Upper lobe of left lung (tissue), 6 donors: ENCODE measurements at regions not wholly inside any gene's neighbourhood (a gene's known extent, or its start where the extent isn't known, plus 50 kb on each side); places are given as distances from the start of the nearest gene placed in this dataset.

Source experiments
- ATAC-seq, 2 donors: fragments of 200-7000 bp; cut with Tn5 transposase; one replicate each; pipeline ENCODE4 v1.9.1; 2022; ENCODE audit warnings: mild to moderate bottlenecking in 2 of 2, moderate library complexity in 2 of 2; ENCODE audit not compliant: low FRiP score in 2 of 2
- DNase-seq, 2 donors: peaks; one replicate each; pipeline ENCODE4 v3.0.0-alpha.2; 2019 to 2020
- H3K27ac ChIP-seq, 4 donors: fragments of 200-600 bp; sonication (generic); one replicate each; pipeline ENCODE4 v1.5.1; 2016 to 2019
- H3K27me3 ChIP-seq, 4 donors: fragments of 200-600 bp; sonication (generic); one replicate each; pipeline ENCODE4 v1.5.1; 2017 to 2019
- H3K36me3 ChIP-seq, 4 donors: fragments of 200-600 bp; sonication (generic); one replicate each; pipeline ENCODE4 v1.5.1; 2016 to 2019
- H3K4me1 ChIP-seq, 4 donors: fragments of 200-600 bp; sonication (generic); one replicate each; pipeline ENCODE4 v1.5.1; 2018 to 2019
- H3K4me3 ChIP-seq, 4 donors: fragments of 200-600 bp; sonication (generic); one replicate each; pipeline ENCODE4 v1.5.1; 2017 to 2019; ENCODE audit warnings: mild to moderate bottlenecking in 2 of 4, moderate library complexity in 1 of 4
- H3K9me3 ChIP-seq, 4 donors: fragments of 200-600 bp; sonication (generic); one replicate each; pipeline ENCODE4 v1.5.1; 2018 to 2019
- EP300 ChIP-seq, 4 donors: sonication (generic); formaldehyde crosslinking; IDR thresholded peaks; one replicate each; pipeline ENCODE4 v1.5.1; 2017; ENCODE audit warnings: antibody characterized with exemption in 4 of 4, control low read depth in 2 of 4
- POLR2A ChIP-seq, 4 donors: fragments of 450-650 bp; IDR thresholded peaks; one replicate each; pipeline ENCODE4 v1.5.1; 2016 to 2017; ENCODE audit warnings: antibody characterized with exemption in 4 of 4, mild to moderate bottlenecking in 2 of 4
- POLR2AphosphoS5 ChIP-seq, 2 donors: sonication (generic); formaldehyde crosslinking; IDR thresholded peaks; one replicate each; pipeline ENCODE4 v1.5.1; 2017; ENCODE audit warnings: antibody characterized with exemption in 2 of 2
- WGBS, 2 donors: methylation state at CpG; one replicate each; pipeline ENCODE4 v1.1.5; 2017 to 2018; 5-methylcytosine and 5-hydroxymethylcytosine counted together
- TF ChIP-seq, protein P1 (sequence below), 6 experiments: fragments of 450-650 bp in 4 of 6; fragments of 200-600 bp in 2 of 6; sonication (generic) in 2 of 6; IDR thresholded peaks; one replicate each; pipeline ENCODE4 v1.5.1; 2016 to 2019; ENCODE audit warnings: antibody characterized with exemption in 6 of 6
- donor health status: DM: no; HTN: no; CAD: no; lungs with moderate emphysema.
- donor health status: DM: no; HTN: yes; CAD: no; lungs with severe emphysema.

DNA sequence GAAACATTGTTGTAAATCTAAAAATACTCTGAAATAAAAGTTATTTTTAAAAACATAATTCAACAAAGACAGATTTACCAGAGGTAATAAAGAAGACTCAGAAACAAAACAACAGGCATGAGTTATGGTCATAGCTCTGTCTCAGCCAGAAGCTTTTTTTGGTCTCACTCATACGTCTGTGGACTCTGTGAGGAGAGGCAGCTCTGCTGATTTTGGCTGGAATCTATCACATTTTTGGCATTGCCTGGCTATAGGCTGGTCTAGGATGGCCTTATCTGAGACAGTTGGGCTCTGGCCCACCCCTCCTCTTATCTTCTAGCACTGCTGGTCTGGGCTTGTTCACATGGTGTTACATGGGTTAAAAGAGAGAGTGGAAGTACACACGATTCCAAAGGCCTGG, 514.0 kb upstream of the BTBD3 start:
- Histone ChIP-seq H3K36me3 (no peaks in the 10 kb centered on the region), H3K4me1 (no peaks in the 10 kb centered on the region), H3K9me3 (no peaks in the 10 kb centered on the region), H3K4me3 (no peak overlapping the region), H3K27me3 (no peaks in the 10 kb centered on the region), H3K27ac (no peak overlapping the region)
- no peak for TF ChIP-seq POLR2AphosphoS5 (IDR thresholded peaks at IDR 0.05)
- TF ChIP-seq EP300 (IDR thresholded peaks at IDR 0.05), result no peak
- no peak for TF ChIP-seq POLR2A (IDR thresholded peaks at IDR 0.05)
- TF ChIP-seq, protein P1, sequence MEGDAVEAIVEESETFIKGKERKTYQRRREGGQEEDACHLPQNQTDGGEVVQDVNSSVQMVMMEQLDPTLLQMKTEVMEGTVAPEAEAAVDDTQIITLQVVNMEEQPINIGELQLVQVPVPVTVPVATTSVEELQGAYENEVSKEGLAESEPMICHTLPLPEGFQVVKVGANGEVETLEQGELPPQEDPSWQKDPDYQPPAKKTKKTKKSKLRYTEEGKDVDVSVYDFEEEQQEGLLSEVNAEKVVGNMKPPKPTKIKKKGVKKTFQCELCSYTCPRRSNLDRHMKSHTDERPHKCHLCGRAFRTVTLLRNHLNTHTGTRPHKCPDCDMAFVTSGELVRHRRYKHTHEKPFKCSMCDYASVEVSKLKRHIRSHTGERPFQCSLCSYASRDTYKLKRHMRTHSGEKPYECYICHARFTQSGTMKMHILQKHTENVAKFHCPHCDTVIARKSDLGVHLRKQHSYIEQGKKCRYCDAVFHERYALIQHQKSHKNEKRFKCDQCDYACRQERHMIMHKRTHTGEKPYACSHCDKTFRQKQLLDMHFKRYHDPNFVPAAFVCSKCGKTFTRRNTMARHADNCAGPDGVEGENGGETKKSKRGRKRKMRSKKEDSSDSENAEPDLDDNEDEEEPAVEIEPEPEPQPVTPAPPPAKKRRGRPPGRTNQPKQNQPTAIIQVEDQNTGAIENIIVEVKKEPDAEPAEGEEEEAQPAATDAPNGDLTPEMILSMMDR (IDR thresholded peaks at IDR 0.05), result no peak
- 43 to 61% methylated on average over 2 of the region's 2 CpGs for WGBS, 2 donors
- no peak for DNase-seq
- ATAC-seq, result no peak

DNA sequence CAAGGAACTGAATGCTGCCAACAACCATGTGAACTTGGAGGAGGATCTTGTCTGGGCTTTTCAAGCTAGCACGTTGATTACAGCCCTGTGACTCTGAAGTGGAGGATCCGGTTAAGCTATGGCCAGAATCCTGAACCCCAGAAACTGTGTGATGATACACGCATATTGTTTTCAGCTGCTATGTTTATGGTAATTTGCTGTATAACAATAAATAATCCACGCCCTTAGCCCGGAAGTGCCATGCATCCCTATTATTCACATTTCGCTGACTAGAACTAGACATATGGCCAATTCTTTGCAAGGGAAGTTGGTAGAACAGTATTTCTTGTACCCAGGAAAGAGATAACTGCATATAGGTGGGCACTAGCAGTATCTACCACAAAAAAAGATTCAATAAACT, 510.8 kb upstream of the BTBD3 start:
- Histone ChIP-seq H3K9me3 (no peaks in the 10 kb centered on the region), H3K27me3 (no peaks in the 10 kb centered on the region), H3K27ac (no peak overlapping the region), H3K4me1 (no peaks in the 10 kb centered on the region), H3K36me3 (no peaks in the 10 kb centered on the region), H3K4me3 (no peak overlapping the region)
- TF ChIP-seq POLR2AphosphoS5 (IDR thresholded peaks at IDR 0.05) (no peak), EP300 (IDR thresholded peaks at IDR 0.05) (no peak), POLR2A (IDR thresholded peaks at IDR 0.05) (no peak)
- TF ChIP-seq, protein P1 (IDR thresholded peaks at IDR 0.05), result no peak
- no peak for DNase-seq
- 66 to 72% methylated on average over 6 of the region's 6 CpGs for WGBS, 2 donors
- ATAC-seq, result no peak

DNA sequence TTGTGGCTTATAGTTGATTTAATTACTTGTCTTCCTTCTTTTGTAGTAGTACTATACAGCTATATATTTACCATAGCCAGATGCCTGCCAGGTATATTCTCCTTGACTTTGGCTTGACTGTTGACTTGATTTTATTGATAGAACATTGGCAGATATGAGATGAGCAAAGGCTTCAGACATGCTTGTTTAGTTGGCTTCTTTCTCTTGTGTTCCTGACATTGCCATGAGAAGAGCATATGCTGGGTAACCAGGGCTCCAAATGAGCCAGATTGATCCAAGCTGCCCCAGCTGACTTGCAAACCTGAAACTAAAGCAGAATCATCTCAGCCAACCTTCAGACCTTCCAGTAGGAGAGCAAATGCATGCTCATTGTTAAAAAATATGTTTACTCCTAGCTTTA, 508.1 kb upstream of the BTBD3 start:
- H3K27ac ChIP-seq, result no peak overlapping the region
- H3K4me3 ChIP-seq, result no peak overlapping the region
- DNase-seq, result no peak
- TF ChIP-seq POLR2AphosphoS5 (IDR thresholded peaks at IDR 0.05) (no peak), EP300 (IDR thresholded peaks at IDR 0.05) (no peak), POLR2A (IDR thresholded peaks at IDR 0.05) (no peak)
- TF ChIP-seq, protein P1 (IDR thresholded peaks at IDR 0.05), result no peak
- H3K36me3 ChIP-seq, result no peaks in the 10 kb centered on the region
- no peaks in the 10 kb centered on the region for H3K4me1 ChIP-seq
- H3K27me3 ChIP-seq, result no peaks in the 10 kb centered on the region
- no peak for ATAC-seq
- no peaks in the 10 kb centered on the region for H3K9me3 ChIP-seq

DNA sequence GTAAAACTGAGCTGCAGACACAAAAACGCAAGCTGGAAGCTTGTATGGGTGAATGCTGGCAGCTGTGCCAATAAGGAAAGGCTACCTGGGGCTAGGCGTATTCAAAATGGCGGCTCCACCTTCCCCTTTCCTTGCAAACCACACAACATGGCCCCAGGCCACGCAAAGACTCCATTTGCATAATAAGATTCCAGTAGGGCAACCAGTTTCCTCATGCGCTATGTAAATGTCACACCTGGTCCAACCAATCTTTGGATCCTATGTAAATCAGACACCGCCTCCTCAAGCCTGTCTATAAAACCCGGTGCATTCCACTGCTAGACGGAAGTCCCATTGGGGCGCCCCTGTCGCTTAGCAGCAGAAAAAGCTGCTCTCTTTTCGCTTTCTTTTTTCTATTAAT, 505.9 kb upstream of the BTBD3 start:
- no peak for ATAC-seq
- Histone ChIP-seq H3K4me1 (no peaks in the 10 kb centered on the region), H3K36me3 (no peaks in the 10 kb centered on the region), H3K27me3 (no peaks in the 10 kb centered on the region), H3K27ac (no peak overlapping the region), H3K4me3 (no peak overlapping the region), H3K9me3 (no peaks in the 10 kb centered on the region)
- WGBS, 2 donors, result 92 to 94% methylated on average over 11 of the region's 11 CpGs
- DNase-seq, result no peak
- TF ChIP-seq EP300 (IDR thresholded peaks at IDR 0.05), result no peak
- TF ChIP-seq POLR2AphosphoS5 (IDR thresholded peaks at IDR 0.05), result no peak
- no peak for TF ChIP-seq POLR2A (IDR thresholded peaks at IDR 0.05)
- TF ChIP-seq, protein P1 (IDR thresholded peaks at IDR 0.05), result no peak

DNA sequence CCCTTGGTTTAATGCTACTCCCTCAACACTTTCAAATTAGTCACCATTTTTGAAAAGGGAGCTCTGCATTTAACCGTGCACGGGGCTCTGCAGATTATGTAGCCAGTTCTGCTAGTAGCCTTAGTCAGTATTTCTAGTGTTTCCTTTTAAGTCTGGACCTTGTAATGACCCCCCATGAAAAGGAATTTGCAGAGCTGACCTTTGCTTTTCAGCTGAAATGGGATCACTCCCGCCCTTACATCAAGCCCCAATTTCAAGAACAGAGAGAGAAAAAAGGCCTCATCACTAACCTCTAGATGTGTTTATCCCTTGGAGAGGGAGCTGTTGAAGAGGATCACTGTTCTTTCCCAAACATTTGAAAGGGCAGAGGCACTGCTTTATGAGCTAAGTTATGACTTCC, 490.7 kb upstream of the BTBD3 start:
- TF ChIP-seq, protein P1 (IDR thresholded peaks at IDR 0.05), result no peak
- no peak for TF ChIP-seq POLR2A (IDR thresholded peaks at IDR 0.05)
- no peak for TF ChIP-seq EP300 (IDR thresholded peaks at IDR 0.05)
- no peak for TF ChIP-seq POLR2AphosphoS5 (IDR thresholded peaks at IDR 0.05)
- DNase-seq (no peak), ATAC-seq (no peak)
- 62 to 68% methylated on average over 3 of the region's 3 CpGs for WGBS, 2 donors
- Histone ChIP-seq H3K27ac (no peak overlapping the region), H3K27me3 (no peaks in the 10 kb centered on the region), H3K4me1 (no peaks in the 10 kb centered on the region), H3K4me3 (no peak overlapping the region), H3K36me3 (no peaks in the 10 kb centered on the region), H3K9me3 (no peaks in the 10 kb centered on the region)
